ENCODE measurements at regions not wholly inside any gene's neighbourhood (a gene's known extent, or its start where the extent isn't known, plus 50 kb on each side); places are given as distances from the start of the nearest gene placed in this dataset.

GRCh38 chr5:72005671-72006070 lies 101.6 kb upstream of the MAP1B start:
- DNase-seq, result no peak
- H3K4me1 ChIP-seq (replicated peaks in 1 of 2), result no peaks in the 10 kb centered on the region
- H3K27ac ChIP-seq, result no peak overlapping the region
- no peak for TF ChIP-seq CTCF (IDR thresholded peaks at IDR 0.05)
- no peak for TF ChIP-seq POLR2A (IDR thresholded peaks at IDR 0.05)
- H3K36me3 ChIP-seq (replicated peaks in 1 of 2), result no peaks in the 10 kb centered on the region
- intact Hi-C loops (cut with DNase I), result no loop called here
- H3K9me3 ChIP-seq (replicated peaks in 1 of 3), result no peaks in the 10 kb centered on the region
- H3K27me3 ChIP-seq, result no peaks in the 10 kb centered on the region
- H3K4me3 ChIP-seq, result no peak overlapping the region

GRCh38 chr5:72006361-72006760 lies 100.9 kb upstream of the MAP1B start:
- H3K4me1 ChIP-seq (replicated peaks in 1 of 2), result no peaks in the 10 kb centered on the region
- intact Hi-C loops (cut with DNase I), result no loop called here
- no peak for TF ChIP-seq CTCF (IDR thresholded peaks at IDR 0.05)
- TF ChIP-seq POLR2A (IDR thresholded peaks at IDR 0.05), result no peak

GRCh38 chr5:72007336-72008111 lies 99.8 kb upstream of the MAP1B start:
- TF ChIP-seq CTCF (IDR thresholded peaks at IDR 0.05) (no peak), POLR2A (IDR thresholded peaks at IDR 0.05) (no peak)
- intact Hi-C loops (cut with DNase I), result no loop called here
- Histone ChIP-seq H3K9me3 (replicated peaks in 1 of 3) (no peaks in the 10 kb centered on the region), H3K4me3 (no peak overlapping the region), H3K36me3 (replicated peaks in 1 of 2) (no peaks in the 10 kb centered on the region), H3K27me3 (no peaks in the 10 kb centered on the region), H3K4me1 (replicated peaks in 1 of 2) (no peaks in the 10 kb centered on the region), H3K27ac (no peak overlapping the region)
- no peak for DNase-seq
- WGBS, 4 donors, result 63 to 76% (median 71%) methylated on average over 5 to 7 of the region's 7 CpGs

More at GRCh38 chr5:72006361-72006760, 100.9 kb upstream of the MAP1B start:
- 22 to 45% (median 32%) methylated on average over 1 of the region's 1 CpG for WGBS, 4 donors
- H3K27me3 ChIP-seq, result no peaks in the 10 kb centered on the region
- no peak for DNase-seq
- H3K27ac ChIP-seq, result no peak overlapping the region
- H3K9me3 ChIP-seq (replicated peaks in 1 of 3), result no peaks in the 10 kb centered on the region
- H3K4me3 ChIP-seq, result no peak overlapping the region
- no peaks in the 10 kb centered on the region for H3K36me3 ChIP-seq (replicated peaks in 1 of 2)

- WGBS, 4 donors, result 51 to 57% (median 55%) methylated on average over 7 of the region's 7 CpGs
- intact Hi-C loops (cut with DNase I), result no loop called here
These were observed 98.0 kb upstream of the MAP1B start for GRCh38 chr5:72009280-72009679.

More at GRCh38 chr5:72009280-72009679, 98.0 kb upstream of the MAP1B start:
- Histone ChIP-seq H3K36me3 (replicated peaks in 1 of 2) (no peaks in the 10 kb centered on the region), H3K4me3 (no peak overlapping the region), H3K27ac (no peak overlapping the region), H3K4me1 (replicated peaks in 1 of 2) (no peaks in the 10 kb centered on the region), H3K9me3 (replicated peaks in 1 of 3) (no peaks in the 10 kb centered on the region), H3K27me3 (no peaks in the 10 kb centered on the region)
- TF ChIP-seq CTCF (IDR thresholded peaks at IDR 0.05) (no peak), POLR2A (IDR thresholded peaks at IDR 0.05) (no peak)
- no peak for DNase-seq
